Heart left ventricle (tissue), 13 donors: ENCODE measurements at regions not wholly inside any gene's neighbourhood (a gene's known extent, or its start where the extent isn't known, plus 50 kb on each side); places are given as distances from the start of the nearest gene placed in this dataset.

Experiments
- CTCF ChIP-seq, 12 donors: fragments of 200-600 bp; sonication (generic) in 4 of 12; IDR thresholded peaks; one replicate each; pipeline versions ENCODE4 v1.5.0 to v1.8.0; 2018 to 2022; ENCODE audit warnings: antibody characterized with exemption in 12 of 12, mild to moderate bottlenecking in 5 of 12
- POLR2A ChIP-seq, 2 donors: fragments of 450-650 bp; IDR thresholded peaks; one replicate each; pipeline ENCODE4 v1.6.1; 2017; ENCODE audit warnings: antibody characterized with exemption in 2 of 2, mild to moderate bottlenecking in 2 of 2, moderate library complexity in 2 of 2
- donor health status: ischemic (EF 13 %, LVEDD 7.1; RV severe dilation, severe dysfunction).
- donor health status: DM: no; HTN: yes; CAD: no.
- donor health status: DM: no; HTN: no; CAD: no.
- donor health status: ischemic (EF 25% LVEDD 6.9; RV normal size, moderate dysfunction).
- donor health status: ischemic (EF 25% LVEDD 5.7; RV mildly dilated, moderate dysfunction).
- donor health status: ischemic (EF 35%, LVEDD 5.7; RV mildly dilated, moderate dysfunction).
- donor health status: nonischemic (EF 11% LVEDD 7.7; RV severe dilation, severe dysfunction).
- donor health status: DM: yes; HTN: yes; CAD: no.
- donor health status: PGD.
- donor health status: ischemic (EF 29% LVEDD 5.4; RV normal size, mild dysfunction).
- donor health status: nonischemic (EF 23%, LVEDD 6.1; RV moderate dilation, normal function).

GRCh38 chr15:95400428-95400827 lies 930.1 kb upstream of the NR2F2 start:
- TF ChIP-seq POLR2A (IDR thresholded peaks at IDR 0.05) (no peak), CTCF (IDR thresholded peaks at IDR 0.05) (no peak)
